GM23338 (cell line): ENCODE measurements at regions not wholly inside any gene's neighbourhood (a gene's known extent, or its start where the extent isn't known, plus 50 kb on each side); places are given as distances from the start of the nearest gene placed in this dataset.

Source experiments
- ATAC-seq: fragments of 200-7000 bp; cut with Tn5 transposase; 3 replicates; pipeline ENCODE4 v1.9.1; 2020
- DNase-seq: peaks from one replicate; pipeline ENCODE4 v3.0.0-alpha.2; 2015; ENCODE audit warnings: low spot score
- H2AFZ ChIP-seq: fragments of 200-600 bp; sonication (generic); 2 replicates; pipeline ENCODE4 v1.8.0; 2016; ENCODE audit warnings: antibody characterized with exemption, mild to moderate bottlenecking, moderate library complexity
- H3F3A ChIP-seq: fragments of 200-600 bp; sonication (generic); replicated peaks from 2 replicates; pipeline ENCODE4 v1.8.0; 2017; ENCODE audit warnings: antibody characterized with exemption, mixed run types, low read depth
- H3K27ac ChIP-seq: fragments of 200-600 bp; sonication (generic); 2 replicates; pipeline ENCODE4 v1.6.1; 2016; ENCODE audit warnings: low read depth
- H3K27me3 ChIP-seq: fragments of 200-600 bp; sonication (generic); 2 replicates; pipeline ENCODE4 v1.8.0; 2016; ENCODE audit warnings: mild to moderate bottlenecking, mixed run types, moderate library complexity; ENCODE audit not compliant: insufficient read depth
- H3K36me3 ChIP-seq: fragments of 200-600 bp; sonication (generic); 2 replicates; pipeline ENCODE4 v1.8.0; 2016; ENCODE audit warnings: mild to moderate bottlenecking; ENCODE audit not compliant: insufficient read depth
- H3K4me1 ChIP-seq: fragments of 200-600 bp; sonication (generic); 2 replicates; pipeline ENCODE4 v1.8.0; 2016; ENCODE audit warnings: mild to moderate bottlenecking, moderate library complexity; ENCODE audit not compliant: insufficient read depth
- H3K4me2 ChIP-seq: fragments of 200-600 bp; sonication (generic); 2 replicates; pipeline ENCODE4 v1.7.1; 2017; ENCODE audit warnings: mixed run types
- H3K4me3 ChIP-seq: fragments of 200-600 bp; sonication (generic); 2 replicates; pipeline ENCODE4 v1.6.1; 2016; ENCODE audit warnings: mixed run types
- H3K79me2 ChIP-seq: fragments of 200-600 bp; sonication (generic); replicated peaks from 2 replicates; pipeline ENCODE4 v1.8.0; 2017; ENCODE audit warnings: mild to moderate bottlenecking; ENCODE audit not compliant: insufficient read depth
- H3K9me2 ChIP-seq: fragments of 200-600 bp; sonication (generic); 2 replicates; pipeline ENCODE4 v1.8.0; 2017; ENCODE audit not compliant: insufficient read depth
- H4K20me1 ChIP-seq: fragments of 200-600 bp; sonication (generic); replicated peaks from 2 replicates; pipeline ENCODE4 v1.8.0; 2017; ENCODE audit warnings: mild to moderate bottlenecking; ENCODE audit not compliant: insufficient read depth
- H3K27ac Mint-ChIP-seq: 2 replicates; pipeline ENCODE4 v1.8.0; 2020; ENCODE audit warnings: inconsistent platforms, mild to moderate bottlenecking, moderate library complexity, mixed read lengths
- H3K27me3 Mint-ChIP-seq: 3 replicates; pipeline ENCODE4 v1.8.0; 2022; ENCODE audit warnings: low read depth, mild to moderate bottlenecking, moderate library complexity, mixed read lengths, inconsistent platforms; ENCODE audit not compliant: insufficient read depth, poor library complexity
- H3K36me3 Mint-ChIP-seq: 3 replicates; pipeline ENCODE4 v1.8.0; 2021; ENCODE audit warnings: low read depth, mild to moderate bottlenecking, inconsistent platforms, moderate library complexity, mixed read lengths
- H3K4me1 Mint-ChIP-seq: 3 replicates; pipeline ENCODE4 v1.8.0; 2020; ENCODE audit warnings: mild to moderate bottlenecking, inconsistent platforms, mixed read lengths
- H3K4me3 Mint-ChIP-seq: 3 replicates; pipeline ENCODE4 v1.8.0; 2021; ENCODE audit warnings: moderate library complexity, mild to moderate bottlenecking, inconsistent platforms, mixed read lengths
- H3K9me3 Mint-ChIP-seq: 3 replicates; pipeline ENCODE4 v1.8.0; 2020; ENCODE audit warnings: moderate library complexity, mild to moderate bottlenecking, inconsistent platforms, mixed read lengths
- EZH2phosphoT487 ChIP-seq: fragments of 200-600 bp; sonication (generic); IDR thresholded peaks from one replicate; pipeline ENCODE4 v1.8.1; 2018; ENCODE audit warnings: antibody characterized with exemption; ENCODE audit not compliant: unreplicated experiment
- ZNF331 ChIP-seq: fragments of 250-450 bp; sonication (Bioruptor Pico); IDR thresholded peaks from 2 replicates; pipeline ENCODE4 v1.5.0; 2020; ENCODE audit warnings: low read depth, mild to moderate bottlenecking, moderate library complexity
- TF ChIP-seq, protein P1 (sequence below): IDR thresholded peaks from one replicate; pipeline ENCODE4 v1.6.1; 2018; ENCODE audit warnings: antibody characterized with exemption; ENCODE audit not compliant: unreplicated experiment
- TF ChIP-seq, protein P2 (sequence below): fragments of 250-450 bp; sonication (Bioruptor Pico); IDR thresholded peaks from 2 replicates; pipeline ENCODE4 v1.5.0; 2020; ENCODE audit warnings: mild to moderate bottlenecking, moderate library complexity
- TF ChIP-seq, protein P3 (sequence below), 2 experiments: fragments of 200-600 bp in 1 of 2; sonication (generic) in 1 of 2; conservative IDR thresholded peaks; 2 replicates each; pipeline versions ENCODE4 v1.5.1 to v1.6.1; 2016 to 2017; ENCODE audit warnings: antibody characterized with exemption in 2 of 2, low read depth in 2 of 2, mild to moderate bottlenecking in 2 of 2, moderate library complexity in 1 of 2

DNA sequence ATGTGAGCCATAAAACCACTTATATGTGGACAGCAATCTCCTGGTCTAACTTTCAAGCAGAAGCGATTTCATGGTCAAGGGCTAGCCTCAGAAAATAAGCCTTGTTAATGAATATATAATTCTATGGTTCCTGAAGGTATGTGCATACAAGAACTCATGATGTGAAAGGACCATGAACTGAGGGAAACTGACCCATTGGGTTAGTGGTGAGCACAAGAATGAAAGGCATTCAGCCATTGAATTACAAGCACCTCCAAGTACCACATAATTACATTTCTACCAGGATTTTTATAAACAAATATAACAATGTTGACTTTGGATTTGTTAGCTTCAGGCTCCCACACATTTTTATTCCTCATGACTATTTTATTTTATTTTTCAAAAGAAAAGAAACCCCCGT is 459.0 kb downstream of the TLE4 start:
- Histone ChIP-seq H3F3A (no peaks in the 10 kb centered on the region), H3K4me2 (no peak overlapping the region), H3K4me1 (no peaks in the 10 kb centered on the region), H3K27me3 (no peaks in the 10 kb centered on the region), H4K20me1 (no peaks in the 10 kb centered on the region), H3K4me3 (no peak overlapping the region), H3K79me2 (no peaks in the 10 kb centered on the region), H2AFZ (no peak overlapping the region), H3K36me3 (no peaks in the 10 kb centered on the region), H3K27ac (no peak overlapping the region), H3K9me2 (peaks cover 15% of the 10 kb centered on the region)
- H3K27me3 Mint-ChIP-seq = no peaks in the 10 kb centered on the region
- H3K4me1 Mint-ChIP-seq = peaks cover 11% of the 10 kb centered on the region
- no peak overlapping the region for H3K4me3 Mint-ChIP-seq
- TF ChIP-seq EZH2phosphoT487 (no peak), ZNF331 (CRISPR knock-in tag) (no peak)
- TF ChIP-seq, protein P1, sequence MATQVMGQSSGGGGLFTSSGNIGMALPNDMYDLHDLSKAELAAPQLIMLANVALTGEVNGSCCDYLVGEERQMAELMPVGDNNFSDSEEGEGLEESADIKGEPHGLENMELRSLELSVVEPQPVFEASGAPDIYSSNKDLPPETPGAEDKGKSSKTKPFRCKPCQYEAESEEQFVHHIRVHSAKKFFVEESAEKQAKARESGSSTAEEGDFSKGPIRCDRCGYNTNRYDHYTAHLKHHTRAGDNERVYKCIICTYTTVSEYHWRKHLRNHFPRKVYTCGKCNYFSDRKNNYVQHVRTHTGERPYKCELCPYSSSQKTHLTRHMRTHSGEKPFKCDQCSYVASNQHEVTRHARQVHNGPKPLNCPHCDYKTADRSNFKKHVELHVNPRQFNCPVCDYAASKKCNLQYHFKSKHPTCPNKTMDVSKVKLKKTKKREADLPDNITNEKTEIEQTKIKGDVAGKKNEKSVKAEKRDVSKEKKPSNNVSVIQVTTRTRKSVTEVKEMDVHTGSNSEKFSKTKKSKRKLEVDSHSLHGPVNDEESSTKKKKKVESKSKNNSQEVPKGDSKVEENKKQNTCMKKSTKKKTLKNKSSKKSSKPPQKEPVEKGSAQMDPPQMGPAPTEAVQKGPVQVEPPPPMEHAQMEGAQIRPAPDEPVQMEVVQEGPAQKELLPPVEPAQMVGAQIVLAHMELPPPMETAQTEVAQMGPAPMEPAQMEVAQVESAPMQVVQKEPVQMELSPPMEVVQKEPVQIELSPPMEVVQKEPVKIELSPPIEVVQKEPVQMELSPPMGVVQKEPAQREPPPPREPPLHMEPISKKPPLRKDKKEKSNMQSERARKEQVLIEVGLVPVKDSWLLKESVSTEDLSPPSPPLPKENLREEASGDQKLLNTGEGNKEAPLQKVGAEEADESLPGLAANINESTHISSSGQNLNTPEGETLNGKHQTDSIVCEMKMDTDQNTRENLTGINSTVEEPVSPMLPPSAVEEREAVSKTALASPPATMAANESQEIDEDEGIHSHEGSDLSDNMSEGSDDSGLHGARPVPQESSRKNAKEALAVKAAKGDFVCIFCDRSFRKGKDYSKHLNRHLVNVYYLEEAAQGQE = no peak
- TF ChIP-seq, protein P2, sequence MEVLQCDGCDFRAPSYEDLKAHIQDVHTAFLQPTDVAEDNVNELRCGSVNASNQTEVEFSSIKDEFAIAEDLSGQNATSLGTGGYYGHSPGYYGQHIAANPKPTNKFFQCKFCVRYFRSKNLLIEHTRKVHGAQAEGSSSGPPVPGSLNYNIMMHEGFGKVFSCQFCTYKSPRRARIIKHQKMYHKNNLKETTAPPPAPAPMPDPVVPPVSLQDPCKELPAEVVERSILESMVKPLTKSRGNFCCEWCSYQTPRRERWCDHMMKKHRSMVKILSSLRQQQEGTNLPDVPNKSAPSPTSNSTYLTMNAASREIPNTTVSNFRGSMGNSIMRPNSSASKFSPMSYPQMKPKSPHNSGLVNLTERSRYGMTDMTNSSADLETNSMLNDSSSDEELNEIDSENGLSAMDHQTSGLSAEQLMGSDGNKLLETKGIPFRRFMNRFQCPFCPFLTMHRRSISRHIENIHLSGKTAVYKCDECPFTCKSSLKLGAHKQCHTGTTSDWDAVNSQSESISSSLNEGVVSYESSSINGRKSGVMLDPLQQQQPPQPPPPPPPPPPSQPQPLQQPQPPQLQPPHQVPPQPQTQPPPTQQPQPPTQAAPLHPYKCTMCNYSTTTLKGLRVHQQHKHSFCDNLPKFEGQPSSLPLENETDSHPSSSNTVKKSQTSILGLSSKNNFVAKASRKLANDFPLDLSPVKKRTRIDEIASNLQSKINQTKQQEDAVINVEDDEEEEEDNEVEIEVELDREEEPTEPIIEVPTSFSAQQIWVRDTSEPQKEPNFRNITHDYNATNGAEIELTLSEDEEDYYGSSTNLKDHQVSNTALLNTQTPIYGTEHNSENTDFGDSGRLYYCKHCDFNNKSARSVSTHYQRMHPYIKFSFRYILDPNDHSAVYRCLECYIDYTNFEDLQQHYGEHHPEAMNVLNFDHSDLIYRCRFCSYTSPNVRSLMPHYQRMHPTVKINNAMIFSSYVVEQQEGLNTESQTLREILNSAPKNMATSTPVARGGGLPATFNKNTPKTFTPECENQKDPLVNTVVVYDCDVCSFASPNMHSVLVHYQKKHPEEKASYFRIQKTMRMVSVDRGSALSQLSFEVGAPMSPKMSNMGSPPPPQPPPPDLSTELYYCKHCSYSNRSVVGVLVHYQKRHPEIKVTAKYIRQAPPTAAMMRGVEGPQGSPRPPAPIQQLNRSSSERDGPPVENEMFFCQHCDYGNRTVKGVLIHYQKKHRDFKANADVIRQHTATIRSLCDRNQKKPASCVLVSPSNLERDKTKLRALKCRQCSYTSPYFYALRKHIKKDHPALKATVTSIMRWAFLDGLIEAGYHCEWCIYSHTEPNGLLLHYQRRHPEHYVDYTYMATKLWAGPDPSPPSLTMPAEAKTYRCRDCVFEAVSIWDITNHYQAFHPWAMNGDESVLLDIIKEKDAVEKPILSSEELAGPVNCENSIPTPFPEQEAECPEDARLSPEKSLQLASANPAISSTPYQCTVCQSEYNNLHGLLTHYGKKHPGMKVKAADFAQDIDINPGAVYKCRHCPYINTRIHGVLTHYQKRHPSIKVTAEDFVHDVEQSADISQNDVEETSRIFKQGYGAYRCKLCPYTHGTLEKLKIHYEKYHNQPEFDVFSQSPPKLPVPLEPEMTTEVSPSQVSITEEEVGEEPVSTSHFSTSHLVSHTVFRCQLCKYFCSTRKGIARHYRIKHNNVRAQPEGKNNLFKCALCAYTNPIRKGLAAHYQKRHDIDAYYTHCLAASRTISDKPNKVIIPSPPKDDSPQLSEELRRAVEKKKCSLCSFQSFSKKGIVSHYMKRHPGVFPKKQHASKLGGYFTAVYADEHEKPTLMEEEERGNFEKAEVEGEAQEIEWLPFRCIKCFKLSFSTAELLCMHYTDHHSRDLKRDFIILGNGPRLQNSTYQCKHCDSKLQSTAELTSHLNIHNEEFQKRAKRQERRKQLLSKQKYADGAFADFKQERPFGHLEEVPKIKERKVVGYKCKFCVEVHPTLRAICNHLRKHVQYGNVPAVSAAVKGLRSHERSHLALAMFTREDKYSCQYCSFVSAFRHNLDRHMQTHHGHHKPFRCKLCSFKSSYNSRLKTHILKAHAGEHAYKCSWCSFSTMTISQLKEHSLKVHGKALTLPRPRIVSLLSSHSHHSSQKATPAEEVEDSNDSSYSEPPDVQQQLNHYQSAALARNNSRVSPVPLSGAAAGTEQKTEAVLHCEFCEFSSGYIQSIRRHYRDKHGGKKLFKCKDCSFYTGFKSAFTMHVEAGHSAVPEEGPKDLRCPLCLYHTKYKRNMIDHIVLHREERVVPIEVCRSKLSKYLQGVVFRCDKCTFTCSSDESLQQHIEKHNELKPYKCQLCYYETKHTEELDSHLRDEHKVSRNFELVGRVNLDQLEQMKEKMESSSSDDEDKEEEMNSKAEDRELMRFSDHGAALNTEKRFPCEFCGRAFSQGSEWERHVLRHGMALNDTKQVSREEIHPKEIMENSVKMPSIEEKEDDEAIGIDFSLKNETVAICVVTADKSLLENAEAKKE (CRISPR knock-in tag) = no peak
- TF ChIP-seq, protein P3, sequence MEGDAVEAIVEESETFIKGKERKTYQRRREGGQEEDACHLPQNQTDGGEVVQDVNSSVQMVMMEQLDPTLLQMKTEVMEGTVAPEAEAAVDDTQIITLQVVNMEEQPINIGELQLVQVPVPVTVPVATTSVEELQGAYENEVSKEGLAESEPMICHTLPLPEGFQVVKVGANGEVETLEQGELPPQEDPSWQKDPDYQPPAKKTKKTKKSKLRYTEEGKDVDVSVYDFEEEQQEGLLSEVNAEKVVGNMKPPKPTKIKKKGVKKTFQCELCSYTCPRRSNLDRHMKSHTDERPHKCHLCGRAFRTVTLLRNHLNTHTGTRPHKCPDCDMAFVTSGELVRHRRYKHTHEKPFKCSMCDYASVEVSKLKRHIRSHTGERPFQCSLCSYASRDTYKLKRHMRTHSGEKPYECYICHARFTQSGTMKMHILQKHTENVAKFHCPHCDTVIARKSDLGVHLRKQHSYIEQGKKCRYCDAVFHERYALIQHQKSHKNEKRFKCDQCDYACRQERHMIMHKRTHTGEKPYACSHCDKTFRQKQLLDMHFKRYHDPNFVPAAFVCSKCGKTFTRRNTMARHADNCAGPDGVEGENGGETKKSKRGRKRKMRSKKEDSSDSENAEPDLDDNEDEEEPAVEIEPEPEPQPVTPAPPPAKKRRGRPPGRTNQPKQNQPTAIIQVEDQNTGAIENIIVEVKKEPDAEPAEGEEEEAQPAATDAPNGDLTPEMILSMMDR (conservative IDR thresholded peaks at IDR 0.05; ENCODE audit: low read depth in 2 of 2) = no peak
- H3K27ac Mint-ChIP-seq = no peak overlapping the region
- peaks cover 9% of the 10 kb centered on the region for H3K36me3 Mint-ChIP-seq
- ATAC-seq (no peak), DNase-seq (no peak)
- H3K9me3 Mint-ChIP-seq = peaks cover 7% of the 10 kb centered on the region; the same call in 1 of the 3 replicates
